B cell (primary cell): ENCODE measurements at regions not wholly inside any gene's neighbourhood (a gene's known extent, or its start where the extent isn't known, plus 50 kb on each side); places are given as distances from the start of the nearest gene placed in this dataset.

ENCODE experiments used
- ATAC-seq: fragments of 200-7000 bp; cut with Tn5 transposase; one replicate; pipeline ENCODE4 v1.10.0; 2021; ENCODE audit warnings: low read depth, mild to moderate bottlenecking, moderate number of reproducible peaks, moderate library complexity
- CTCF ChIA-PET: fragments of 350-600 bp; sonication (Branson Sonifier 250); formaldehyde crosslinking; loops from one replicate; lab custom pipeline; 2021; ENCODE audit warnings: antibody characterized with exemption, inconsistent platforms; lab: Charles Lee
- POLR2A ChIA-PET: fragments of 350-600 bp; sonication (Branson Sonifier 250); formaldehyde crosslinking; loops from one replicate; lab custom pipeline; 2021; ENCODE audit warnings: antibody characterized with exemption; lab: Charles Lee
- DNase-seq: peaks from one replicate; pipeline ENCODE4 v3.0.0; 2013
- H2AFZ ChIP-seq: 2 replicates; pipeline ENCODE4 v1.6.1; 2012; ENCODE audit warnings: mild to moderate bottlenecking, low read depth, low read length; ENCODE audit not compliant: insufficient read depth, poor library complexity, severe bottlenecking
- H3K27ac ChIP-seq, 2 donors: 1 replicate in 1 of 2; 2 replicates in 1 of 2; pipeline ENCODE4 v1.5.1; 2012 to 2013; ENCODE audit warnings: low read length in 2 of 2, mild to moderate bottlenecking in 2 of 2, moderate library complexity in 1 of 2
- H3K27me3 ChIP-seq, 4 experiments: fragments of 200-600 bp in 1 of 4; sonication (generic) in 1 of 4; replicated peaks in 1 of 4; 1 replicate in 2 of 4; 2 replicates in 2 of 4; pipeline versions ENCODE4 v1.6.1 to v1.7.0; 2013 to 2016; ENCODE audit warnings: low read length in 3 of 4, mild to moderate bottlenecking in 2 of 4, mixed read lengths in 1 of 4, moderate library complexity in 1 of 4; ENCODE audit not compliant: insufficient read depth in 4 of 4, control insufficient read depth in 3 of 4; ENCODE audit errors: control extremely low read depth in 1 of 4
- H3K36me3 ChIP-seq, 2 experiments: replicated peaks in 1 of 2; 1 replicate in 1 of 2; 2 replicates in 1 of 2; pipeline versions ENCODE4 v1.6.1 to v1.7.1; 2013; ENCODE audit warnings: low read length in 1 of 2; ENCODE audit not compliant: insufficient read depth in 2 of 2, control insufficient read depth in 1 of 2; ENCODE audit errors: control extremely low read depth in 1 of 2, extremely low read depth in 1 of 2
- H3K4me1 ChIP-seq, 2 donors: fragments of 200-600 bp in 1 of 2; sonication (generic) in 1 of 2; 1 replicate in 1 of 2; 2 replicates in 1 of 2; pipeline versions ENCODE4 v1.5.1 to v1.6.1; 2013 to 2017; ENCODE audit warnings: low read length in 2 of 2; ENCODE audit not compliant: control insufficient read depth in 2 of 2, insufficient read depth in 2 of 2
- H3K4me2 ChIP-seq: replicated peaks from 2 replicates; pipeline ENCODE3; 2012; ENCODE audit warnings: mild to moderate bottlenecking, low read depth, low read length; ENCODE audit not compliant: poor library complexity, severe bottlenecking
- H3K4me3 ChIP-seq, 5 experiments: fragments of 200-600 bp in 1 of 5; sonication (generic) in 1 of 5; 1 replicate in 3 of 5; 2 replicates in 2 of 5; pipeline versions ENCODE4 v1.5.1 to v1.7.0; 2011 to 2016; ENCODE audit warnings: low read length in 4 of 5, mild to moderate bottlenecking in 4 of 5, low read depth in 2 of 5, control low read depth in 1 of 5, moderate library complexity in 1 of 5; ENCODE audit not compliant: insufficient read depth in 1 of 5; ENCODE audit errors: control extremely low read depth in 1 of 5, extremely low read depth in 1 of 5
- H3K79me2 ChIP-seq: fragments of 200-600 bp; sonication (generic); one replicate; pipeline ENCODE4 v1.6.0; 2016; ENCODE audit warnings: low read length; ENCODE audit not compliant: control insufficient read depth, insufficient read depth
- H3K9ac ChIP-seq: fragments of 200-600 bp; sonication (generic); 2 replicates; pipeline ENCODE4 v1.6.1; 2017; ENCODE audit warnings: mild to moderate bottlenecking, low read length, moderate library complexity
- H3K9me3 ChIP-seq, 3 donors: one replicate each; pipeline versions ENCODE4 v1.6.1 to v1.7.1; 2013; ENCODE audit warnings: low read length in 2 of 3; ENCODE audit not compliant: control insufficient read depth in 2 of 3, insufficient read depth in 1 of 3; ENCODE audit errors: control extremely low read depth in 1 of 3
- H4K20me1 ChIP-seq: 2 replicates; pipeline ENCODE4 v1.6.0; 2012; ENCODE audit warnings: mild to moderate bottlenecking, low read length; ENCODE audit not compliant: insufficient read depth, control insufficient read depth, poor library complexity, severe bottlenecking
- H3K27ac Mint-ChIP-seq: one replicate; pipeline ENCODE4 v1.8.0; 2021; ENCODE audit warnings: mixed read lengths
- H3K27me3 Mint-ChIP-seq: one replicate; pipeline ENCODE4 v1.8.0; 2021; ENCODE audit warnings: mixed read lengths
- H3K4me1 Mint-ChIP-seq: one replicate; pipeline ENCODE4 v1.8.0; 2021; ENCODE audit warnings: mixed read lengths
- H3K4me3 Mint-ChIP-seq: one replicate; pipeline ENCODE4 v1.8.0; 2021; ENCODE audit warnings: mixed read lengths
- H3K9me3 Mint-ChIP-seq: one replicate; pipeline ENCODE4 v1.8.0; 2022; ENCODE audit warnings: mixed read lengths; ENCODE audit not compliant: insufficient read depth
- EZH2 ChIP-seq: IDR thresholded peaks from 2 replicates; pipeline ENCODE4 v1.6.1; 2012; ENCODE audit warnings: borderline replicate concordance, low read depth, mild to moderate bottlenecking, moderate library complexity, low read length; ENCODE audit not compliant: insufficient read depth, poor library complexity, severe bottlenecking
- WGBS: methylation state at CpG from one replicate; pipeline ENCODE4 v1.1.5; 2013; ENCODE audit warnings: missing lambda C conversion rate; ENCODE audit not compliant: insufficient coverage; 5-methylcytosine and 5-hydroxymethylcytosine counted together
- intact Hi-C: fragments of 100-400 bp; cut with micrococcal nuclease; formaldehyde crosslinking; loops from one replicate; pipeline ENCODE4 v1.10.0; 2022
- TF ChIP-seq, protein P1 (sequence below): fragments of 200-600 bp; IDR thresholded peaks from one replicate; pipeline ENCODE4 v1.8.0; 2022; ENCODE audit warnings: antibody characterized with exemption, mild to moderate bottlenecking

DNA sequence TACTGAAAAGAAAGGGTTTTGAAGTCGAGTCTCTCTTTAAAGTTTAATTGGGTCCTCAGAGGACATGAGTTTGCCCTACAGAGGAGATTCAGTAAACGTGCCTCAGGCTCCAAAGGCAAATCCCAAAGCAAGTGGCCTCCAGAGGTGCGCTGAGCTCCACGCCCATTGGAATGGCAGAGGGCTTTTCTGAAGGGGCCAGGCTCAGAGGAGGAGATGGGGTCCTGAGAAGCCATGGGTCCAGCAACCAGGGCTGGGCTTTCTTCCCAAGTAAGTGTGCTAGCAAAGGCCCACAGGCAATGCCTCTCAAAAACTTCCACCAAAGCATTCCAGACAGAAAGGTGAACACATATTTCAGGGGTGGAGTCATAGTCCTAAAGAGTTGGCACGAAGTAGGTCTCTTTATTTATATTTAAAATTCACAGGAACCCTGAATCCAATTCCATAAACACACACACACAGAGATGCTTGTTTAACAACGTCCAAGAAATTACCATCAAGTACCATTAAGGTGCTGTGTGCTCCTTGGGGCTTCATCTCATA, 93.0 kb upstream of the SH3BP4 start:
- Histone ChIP-seq H2AFZ (no peak overlapping the region), H4K20me1 (no peaks in the 10 kb centered on the region), H3K4me3 (no peak overlapping the region), H3K36me3 (no peaks in the 10 kb centered on the region), H3K9ac (no peak overlapping the region), H3K27ac (no peak overlapping the region), H3K79me2 (no peaks in the 10 kb centered on the region), H3K4me1 (no peaks in the 10 kb centered on the region), H3K9me3 (no peaks in the 10 kb centered on the region), H3K4me2 (no peak overlapping the region), H3K27me3 (no peaks in the 10 kb centered on the region)
- H3K27ac Mint-ChIP-seq: no peak overlapping the region
- intact Hi-C loops: no loop called here
- H3K4me3 Mint-ChIP-seq: no peak overlapping the region
- TF ChIP-seq, protein P1, sequence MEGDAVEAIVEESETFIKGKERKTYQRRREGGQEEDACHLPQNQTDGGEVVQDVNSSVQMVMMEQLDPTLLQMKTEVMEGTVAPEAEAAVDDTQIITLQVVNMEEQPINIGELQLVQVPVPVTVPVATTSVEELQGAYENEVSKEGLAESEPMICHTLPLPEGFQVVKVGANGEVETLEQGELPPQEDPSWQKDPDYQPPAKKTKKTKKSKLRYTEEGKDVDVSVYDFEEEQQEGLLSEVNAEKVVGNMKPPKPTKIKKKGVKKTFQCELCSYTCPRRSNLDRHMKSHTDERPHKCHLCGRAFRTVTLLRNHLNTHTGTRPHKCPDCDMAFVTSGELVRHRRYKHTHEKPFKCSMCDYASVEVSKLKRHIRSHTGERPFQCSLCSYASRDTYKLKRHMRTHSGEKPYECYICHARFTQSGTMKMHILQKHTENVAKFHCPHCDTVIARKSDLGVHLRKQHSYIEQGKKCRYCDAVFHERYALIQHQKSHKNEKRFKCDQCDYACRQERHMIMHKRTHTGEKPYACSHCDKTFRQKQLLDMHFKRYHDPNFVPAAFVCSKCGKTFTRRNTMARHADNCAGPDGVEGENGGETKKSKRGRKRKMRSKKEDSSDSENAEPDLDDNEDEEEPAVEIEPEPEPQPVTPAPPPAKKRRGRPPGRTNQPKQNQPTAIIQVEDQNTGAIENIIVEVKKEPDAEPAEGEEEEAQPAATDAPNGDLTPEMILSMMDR: no peak
- no peak for TF ChIP-seq EZH2
- DNase-seq (no peak), ATAC-seq (no peak)
- peaks cover 8% of the 10 kb centered on the region for H3K27me3 Mint-ChIP-seq
- ChIA-PET POLR2A (no interaction called here), CTCF (no interaction called here)
- H3K4me1 Mint-ChIP-seq: no peaks in the 10 kb centered on the region
- WGBS: 82% methylated on average over 5 of the region's 6 CpGs
- peaks cover 4% of the 10 kb centered on the region for H3K9me3 Mint-ChIP-seq

DNA sequence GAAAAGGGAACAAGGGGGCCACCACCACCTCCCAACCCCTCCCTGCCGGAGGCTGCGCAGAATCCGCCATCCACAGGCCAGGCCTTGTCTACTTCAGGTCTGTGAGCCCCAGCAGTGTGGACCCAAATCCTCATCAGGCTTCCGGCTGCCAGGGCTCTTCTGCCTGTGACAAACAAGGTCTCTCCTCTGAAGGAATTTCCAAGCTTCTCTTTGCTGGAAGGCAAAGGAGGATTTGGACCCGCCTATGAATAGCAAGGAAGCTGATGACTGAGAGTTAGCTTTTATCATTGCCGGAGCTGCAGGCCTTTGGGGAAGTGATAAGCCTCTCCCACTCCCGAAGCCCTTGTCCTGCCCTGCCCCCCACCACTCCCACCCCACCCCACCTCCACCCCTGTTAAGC, 93.7 kb upstream of the SH3BP4 start:
- ATAC-seq (no peak), DNase-seq (no peak)
- ChIA-PET POLR2A (no interaction called here), CTCF (no interaction called here)
- TF ChIP-seq EZH2: no peak
- TF ChIP-seq, protein P1: no peak
- intact Hi-C loops: no loop called here
- no peaks in the 10 kb centered on the region for H3K4me1 ChIP-seq
- 100% methylated on average over 4 of the region's 7 CpGs for WGBS
- H3K9me3 Mint-ChIP-seq: peaks cover 4% of the 10 kb centered on the region
- H3K9me3 ChIP-seq: no peaks in the 10 kb centered on the region
- no peaks in the 10 kb centered on the region for H3K4me1 Mint-ChIP-seq
- peaks cover 8% of the 10 kb centered on the region for H3K27me3 Mint-ChIP-seq
- no peaks in the 10 kb centered on the region for H3K27me3 ChIP-seq
- no peak overlapping the region for H3K27ac ChIP-seq
- no peak overlapping the region for H3K9ac ChIP-seq
- H3K4me3 ChIP-seq: no peak overlapping the region
- H3K27ac Mint-ChIP-seq: no peak overlapping the region
- H4K20me1 ChIP-seq: no peaks in the 10 kb centered on the region
- H3K4me2 ChIP-seq: no peak overlapping the region
- H3K79me2 ChIP-seq: no peaks in the 10 kb centered on the region
- H3K36me3 ChIP-seq: no peaks in the 10 kb centered on the region
- no peak overlapping the region for H2AFZ ChIP-seq
- no peak overlapping the region for H3K4me3 Mint-ChIP-seq
